ENCODE measurements at regions not wholly inside any gene's neighbourhood (a gene's known extent, or its start where the extent isn't known, plus 50 kb on each side); places are given as distances from the start of the nearest gene placed in this dataset.
A peak's percentile ranks its signal among the peaks of the same experiment; 100 is the strongest.
"Not testable (repeated sequence)": the region's sequence is repeated elsewhere in the genome, so short reads cannot be mapped to it uniquely, and the experiment has no call there.

GRCh38 chr2:57703407-57703806, 343.2 kb upstream of the VRK2 start:
- H3K4me1 Mint-ChIP-seq (ENCODE audit: low read depth, unreplicated experiment), result peaks cover 23% of the 10 kb centered on the region
- CTCF ChIA-PET, result no interaction called here
- no TSS peak for BruUV-seq (replicated peaks)

GRCh38 chr2:57707794-57708193, 338.8 kb upstream of the VRK2 start:
- not testable (repeated sequence) for H3K4me3 Mint-ChIP-seq (ENCODE audit: low read depth, unreplicated experiment); H3K4me1 Mint-ChIP-seq (ENCODE audit: low read depth, unreplicated experiment); DNase-seq; BruUV-seq (replicated peaks); H3K27ac Mint-ChIP-seq (ENCODE audit: unreplicated experiment); H3K27me3 Mint-ChIP-seq (ENCODE audit: unreplicated experiment); H3K9me3 Mint-ChIP-seq (ENCODE audit: low read depth, unreplicated experiment); H3K36me3 Mint-ChIP-seq (ENCODE audit: insufficient read depth, unreplicated experiment)
- intact Hi-C loops (cut with micrococcal nuclease; ENCODE audit: unreplicated experiment), result loop anchor here (10.0 kb wide), 1 partner anchor 333 kb away; no protein-coding TSS in a partner anchor
- CTCF ChIA-PET, result interaction anchor here (0.7 kb wide), 2 partner anchors 158 to 236 kb away, joined by 3 to 9 read pairs; no protein-coding TSS in a partner anchor

More at GRCh38 chr2:57703407-57703806, 343.2 kb upstream of the VRK2 start:
- intact Hi-C loops (cut with micrococcal nuclease; ENCODE audit: unreplicated experiment), result loop anchor here (10.0 kb wide), 1 partner anchor 329 kb away; no protein-coding TSS in a partner anchor
- Mint-ChIP-seq H3K27ac (ENCODE audit: unreplicated experiment) (no peak overlapping the region), H3K9me3 (ENCODE audit: low read depth, unreplicated experiment) (no peaks in the 10 kb centered on the region), H3K27me3 (ENCODE audit: unreplicated experiment) (no peaks in the 10 kb centered on the region), H3K4me3 (ENCODE audit: low read depth, unreplicated experiment) (no peak overlapping the region), H3K36me3 (ENCODE audit: insufficient read depth, unreplicated experiment) (no peaks in the 10 kb centered on the region)
- TF ChIP-seq, protein P1, sequence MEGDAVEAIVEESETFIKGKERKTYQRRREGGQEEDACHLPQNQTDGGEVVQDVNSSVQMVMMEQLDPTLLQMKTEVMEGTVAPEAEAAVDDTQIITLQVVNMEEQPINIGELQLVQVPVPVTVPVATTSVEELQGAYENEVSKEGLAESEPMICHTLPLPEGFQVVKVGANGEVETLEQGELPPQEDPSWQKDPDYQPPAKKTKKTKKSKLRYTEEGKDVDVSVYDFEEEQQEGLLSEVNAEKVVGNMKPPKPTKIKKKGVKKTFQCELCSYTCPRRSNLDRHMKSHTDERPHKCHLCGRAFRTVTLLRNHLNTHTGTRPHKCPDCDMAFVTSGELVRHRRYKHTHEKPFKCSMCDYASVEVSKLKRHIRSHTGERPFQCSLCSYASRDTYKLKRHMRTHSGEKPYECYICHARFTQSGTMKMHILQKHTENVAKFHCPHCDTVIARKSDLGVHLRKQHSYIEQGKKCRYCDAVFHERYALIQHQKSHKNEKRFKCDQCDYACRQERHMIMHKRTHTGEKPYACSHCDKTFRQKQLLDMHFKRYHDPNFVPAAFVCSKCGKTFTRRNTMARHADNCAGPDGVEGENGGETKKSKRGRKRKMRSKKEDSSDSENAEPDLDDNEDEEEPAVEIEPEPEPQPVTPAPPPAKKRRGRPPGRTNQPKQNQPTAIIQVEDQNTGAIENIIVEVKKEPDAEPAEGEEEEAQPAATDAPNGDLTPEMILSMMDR (IDR thresholded peaks at IDR 0.05; ENCODE audit: unreplicated experiment), result no peak
- DNase-seq, result no peak

- no peak for DNase-seq
- Mint-ChIP-seq H3K27me3 (ENCODE audit: unreplicated experiment) (no peaks in the 10 kb centered on the region), H3K4me1 (ENCODE audit: low read depth, unreplicated experiment) (no peaks in the 10 kb centered on the region), H3K4me3 (ENCODE audit: low read depth, unreplicated experiment) (no peak overlapping the region), H3K36me3 (ENCODE audit: insufficient read depth, unreplicated experiment) (no peaks in the 10 kb centered on the region), H3K9me3 (ENCODE audit: low read depth, unreplicated experiment) (no peaks in the 10 kb centered on the region), H3K27ac (ENCODE audit: unreplicated experiment) (no peak overlapping the region)
- no TSS peak for BruUV-seq (replicated peaks)
- intact Hi-C loops (cut with micrococcal nuclease; ENCODE audit: unreplicated experiment), result no loop called here
- CTCF ChIA-PET, result interaction anchor here (0.6 kb wide), 1 partner anchor 9 kb away, joined by 3 read pairs; no protein-coding TSS in a partner anchor
- TF ChIP-seq, protein P1 (IDR thresholded peaks at IDR 0.05; ENCODE audit: unreplicated experiment), result no peak
These were observed 334.6 kb upstream of the VRK2 start for GRCh38 chr2:57711991-57712390.

DNA sequence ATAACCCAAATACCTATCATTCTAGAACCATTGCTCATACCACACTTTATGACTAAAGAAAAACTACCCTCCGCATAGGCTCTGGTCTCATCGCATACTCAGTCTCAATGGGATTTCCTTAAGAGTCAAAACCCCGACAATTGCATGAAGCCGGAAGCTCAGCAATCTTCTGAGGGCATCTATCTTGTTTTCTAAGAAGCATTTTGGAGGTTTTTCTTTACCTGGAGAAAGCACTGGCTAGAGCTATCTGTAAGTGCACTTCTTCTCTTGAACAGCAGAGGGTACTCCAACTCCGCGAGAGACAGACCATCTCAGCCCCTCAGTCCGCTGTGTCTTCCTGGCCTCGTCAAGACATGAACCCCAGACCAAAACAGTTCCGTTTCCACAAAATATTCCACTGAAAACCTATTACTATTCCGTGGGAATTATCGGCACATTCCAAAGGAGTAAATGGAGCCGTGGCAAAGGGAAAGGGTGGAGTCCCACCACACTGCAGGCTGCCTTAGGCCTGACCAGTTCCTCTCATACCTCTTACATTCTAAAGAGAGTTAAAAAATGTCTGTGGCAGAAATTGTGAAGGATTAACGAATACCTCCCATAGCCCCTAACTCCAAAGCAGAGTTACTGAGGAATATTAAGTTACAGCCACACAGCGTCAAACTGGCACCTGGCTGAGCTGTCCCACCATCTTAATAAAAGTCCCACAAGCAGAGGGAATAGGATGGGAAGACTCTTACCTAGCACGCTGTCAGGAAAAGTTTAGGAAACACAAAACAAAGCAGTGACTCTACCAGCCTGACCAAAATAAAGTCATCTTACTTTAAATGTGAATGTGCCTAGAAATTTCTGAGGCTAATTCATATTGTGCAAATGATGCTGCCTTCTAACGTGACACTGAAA, 325.6 kb upstream of the VRK2 start:
- CTCF ChIA-PET, result interaction anchor here (0.6 to 1.5 kb wide), 8 partner anchors 9 to 727 kb away, joined by 3 to 8 read pairs (median 3); no protein-coding TSS in a partner anchor
- Mint-ChIP-seq H3K36me3 (ENCODE audit: insufficient read depth, unreplicated experiment) (no peaks in the 10 kb centered on the region), H3K4me1 (ENCODE audit: low read depth, unreplicated experiment) (peaks cover 17% of the 10 kb centered on the region), H3K27ac (ENCODE audit: unreplicated experiment) (peak overlapping the region; percentile 20), H3K9me3 (ENCODE audit: low read depth, unreplicated experiment) (no peaks in the 10 kb centered on the region), H3K4me3 (ENCODE audit: low read depth, unreplicated experiment) (peak overlapping the region; percentile 45), H3K27me3 (ENCODE audit: unreplicated experiment) (no peaks in the 10 kb centered on the region)
- BruUV-seq (replicated peaks), result no TSS peak
- intact Hi-C loops (cut with micrococcal nuclease; ENCODE audit: unreplicated experiment), result loop anchor here (2.0 kb wide), 1 partner anchor 728 kb away; no protein-coding TSS in a partner anchor
- TF ChIP-seq, protein P1 (IDR thresholded peaks at IDR 0.05; ENCODE audit: unreplicated experiment), result peak; percentile 61
- DNase-seq, result peak; percentile 59

Measured in Calu3 (cell line).